AG09309 (cell line): ENCODE measurements at regions not wholly inside any gene's neighbourhood (a gene's known extent, or its start where the extent isn't known, plus 50 kb on each side); places are given as distances from the start of the nearest gene placed in this dataset.

Experiments
- DNase-seq: peaks from one replicate; pipeline ENCODE4 v3.0.0-alpha.2; 2010; ENCODE audit warnings: low read depth
- H3K4me3 ChIP-seq: 2 replicates; pipeline ENCODE4 v1.5.1; 2011; ENCODE audit warnings: mild to moderate bottlenecking, low read depth, low read length, moderate library complexity; ENCODE audit not compliant: control insufficient read depth
- TF ChIP-seq, protein P1 (sequence below): IDR thresholded peaks from 2 replicates; pipeline ENCODE4 v1.5.1; 2011; ENCODE audit warnings: mild to moderate bottlenecking, low read depth, low read length, inconsistent platforms; ENCODE audit not compliant: insufficient read depth, control insufficient read depth; ENCODE audit errors: missing control alignments

DNA sequence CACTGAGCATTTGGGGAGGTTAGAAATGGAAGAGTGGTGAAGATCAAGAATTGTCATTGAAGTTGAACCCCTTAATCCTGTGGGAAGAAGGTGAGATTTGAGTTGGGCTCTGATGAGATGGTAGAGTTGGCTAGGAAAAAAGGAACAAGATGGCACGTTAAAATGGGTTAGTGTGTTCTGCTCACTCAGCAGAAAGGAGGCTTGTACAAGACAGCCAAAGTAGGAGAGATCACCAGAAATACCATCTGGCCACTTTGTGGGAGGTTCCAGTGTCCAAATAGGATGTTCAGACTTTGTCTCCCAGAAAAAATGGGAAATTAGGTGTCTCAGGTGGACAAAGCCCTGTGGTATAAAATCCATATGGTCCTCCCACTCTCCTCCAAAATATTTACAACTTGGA is 56.0 kb upstream of the SLC14A2 start:
- H3K4me3 ChIP-seq, result no peak overlapping the region
- TF ChIP-seq, protein P1, sequence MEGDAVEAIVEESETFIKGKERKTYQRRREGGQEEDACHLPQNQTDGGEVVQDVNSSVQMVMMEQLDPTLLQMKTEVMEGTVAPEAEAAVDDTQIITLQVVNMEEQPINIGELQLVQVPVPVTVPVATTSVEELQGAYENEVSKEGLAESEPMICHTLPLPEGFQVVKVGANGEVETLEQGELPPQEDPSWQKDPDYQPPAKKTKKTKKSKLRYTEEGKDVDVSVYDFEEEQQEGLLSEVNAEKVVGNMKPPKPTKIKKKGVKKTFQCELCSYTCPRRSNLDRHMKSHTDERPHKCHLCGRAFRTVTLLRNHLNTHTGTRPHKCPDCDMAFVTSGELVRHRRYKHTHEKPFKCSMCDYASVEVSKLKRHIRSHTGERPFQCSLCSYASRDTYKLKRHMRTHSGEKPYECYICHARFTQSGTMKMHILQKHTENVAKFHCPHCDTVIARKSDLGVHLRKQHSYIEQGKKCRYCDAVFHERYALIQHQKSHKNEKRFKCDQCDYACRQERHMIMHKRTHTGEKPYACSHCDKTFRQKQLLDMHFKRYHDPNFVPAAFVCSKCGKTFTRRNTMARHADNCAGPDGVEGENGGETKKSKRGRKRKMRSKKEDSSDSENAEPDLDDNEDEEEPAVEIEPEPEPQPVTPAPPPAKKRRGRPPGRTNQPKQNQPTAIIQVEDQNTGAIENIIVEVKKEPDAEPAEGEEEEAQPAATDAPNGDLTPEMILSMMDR, result no peak
- no peak for DNase-seq

DNA sequence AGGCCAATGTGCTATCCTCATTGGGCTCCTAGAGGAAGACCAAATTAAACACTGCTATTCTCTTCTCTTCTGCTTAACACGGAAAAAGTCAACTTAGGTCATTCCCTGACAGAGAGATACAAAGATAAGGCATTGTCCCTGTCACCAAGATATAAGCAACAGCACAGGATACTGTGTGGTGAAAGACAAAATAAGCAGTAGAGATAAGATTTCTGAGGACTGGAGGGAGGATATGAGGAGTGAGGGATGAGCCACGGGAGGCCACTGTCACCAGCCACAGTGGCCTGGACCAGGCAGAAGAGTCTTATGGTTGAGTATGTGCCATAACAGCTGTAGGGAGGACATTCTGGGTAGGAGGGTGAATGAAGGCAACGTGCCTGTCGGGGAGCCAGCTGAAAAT is 54.4 kb upstream of the SLC14A2 start:
- no peak for DNase-seq
- no peak overlapping the region for H3K4me3 ChIP-seq
- TF ChIP-seq, protein P1, result no peak

DNA sequence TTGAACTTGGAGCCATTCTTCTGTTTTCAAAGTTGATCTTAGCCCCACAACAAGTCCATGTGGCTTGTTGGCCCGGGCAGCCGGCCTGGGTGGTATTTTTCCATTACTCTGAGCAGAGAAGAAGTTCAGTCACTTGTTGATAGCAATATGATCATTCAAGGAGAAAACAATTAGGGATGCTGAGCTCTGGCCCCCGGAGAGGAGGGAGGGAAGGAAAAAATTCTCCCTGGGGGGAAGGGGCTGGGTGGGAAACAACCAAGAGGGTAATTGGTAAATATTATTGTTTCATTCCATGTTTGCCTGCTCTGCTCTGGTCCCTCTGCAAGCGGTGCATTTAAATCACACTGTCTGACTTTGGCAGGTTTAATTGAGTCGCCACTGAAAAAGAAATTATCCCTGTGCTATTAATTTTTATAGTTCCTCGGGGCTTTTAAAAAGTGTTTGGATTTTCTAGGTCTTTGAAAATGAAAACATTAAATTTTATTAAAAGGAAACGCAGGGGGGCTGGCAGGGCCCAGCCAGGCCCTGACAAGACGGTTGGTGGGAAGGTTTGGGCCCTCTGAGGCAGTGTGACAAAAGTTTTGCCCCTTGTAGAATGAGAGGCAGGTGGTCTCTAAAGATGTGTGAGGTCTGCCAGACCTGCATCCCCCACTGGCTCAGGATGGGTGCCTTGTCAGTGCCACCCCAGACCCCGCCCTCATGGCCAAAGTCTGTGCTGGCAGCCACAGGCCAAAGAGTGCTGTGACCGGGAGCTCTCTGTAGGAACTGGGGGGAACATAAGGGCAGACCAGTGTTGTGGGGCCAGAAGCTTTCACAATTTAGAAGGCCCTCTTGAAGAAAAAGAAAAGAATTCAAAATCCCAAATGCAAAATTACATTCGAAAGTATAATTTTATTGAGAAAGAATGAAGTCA is 52.5 kb upstream of the SLC14A2 start:
- no peak overlapping the region for H3K4me3 ChIP-seq
- no peak for DNase-seq
- TF ChIP-seq, protein P1, result no peak

DNA sequence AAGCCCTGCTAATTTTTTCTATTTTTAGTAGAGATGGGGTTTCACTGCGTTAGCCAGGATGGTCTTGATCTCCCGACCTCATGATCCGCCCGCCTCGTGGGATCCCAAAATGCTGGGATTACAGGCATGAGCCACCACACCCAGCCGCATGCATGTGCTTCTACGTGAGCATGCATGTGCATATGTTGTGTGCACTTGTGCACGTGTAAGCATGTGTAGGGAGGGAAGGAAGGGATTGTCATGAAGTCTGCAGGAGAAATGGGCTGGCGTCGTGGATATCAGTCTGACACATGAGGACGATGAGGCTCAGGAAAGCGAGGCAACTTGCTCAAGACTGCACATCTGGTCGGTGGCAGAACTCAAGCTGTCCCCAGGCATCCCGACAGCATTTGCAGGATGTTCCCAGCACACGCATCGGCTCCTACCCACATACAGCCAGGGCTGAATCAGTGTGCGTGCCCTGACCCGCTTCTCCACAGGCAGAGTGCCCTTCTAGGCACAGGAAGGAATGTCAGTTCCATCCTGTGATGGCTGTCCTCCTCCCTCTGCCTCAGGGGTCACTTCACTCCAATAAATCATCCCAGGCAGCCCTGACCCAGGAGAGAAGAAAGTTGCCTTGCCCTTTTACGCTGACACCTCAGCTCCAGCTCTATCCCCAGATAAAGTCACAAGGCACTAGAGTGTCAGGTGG is 49.9 kb upstream of the SLC14A2 start:
- H3K4me3 ChIP-seq, result no peak overlapping the region

More for the DNA sequence above, 49.9 kb upstream of the SLC14A2 start:
- TF ChIP-seq, protein P1, result no peak
- no peak for DNase-seq
